ENCODE measurements at regions not wholly inside any gene's neighbourhood (a gene's known extent, or its start where the extent isn't known, plus 50 kb on each side); places are given as distances from the start of the nearest gene placed in this dataset.

- H3K27ac ChIP-seq, result no peak overlapping the region
- no peaks in the 10 kb centered on the region for H3K9me3 ChIP-seq
- no peak for DNase-seq
- H3K4me1 ChIP-seq, result no peaks in the 10 kb centered on the region
- H3K4me3 ChIP-seq, result no peak overlapping the region
- H3K36me3 ChIP-seq, result no peaks in the 10 kb centered on the region
- H3K27me3 ChIP-seq, result no peaks in the 10 kb centered on the region
- intact Hi-C loops (cut with DNase I; ENCODE audit: low total_unique reads), result no loop called here
- TF ChIP-seq CTCF (IDR thresholded peaks at IDR 0.05), result no peak
Observed at GRCh38 chr13:104017317-104017716, 951.1 kb upstream of the SLC10A2 start.

GRCh38 chr13:104015646-104016396 is 949.6 kb upstream of the SLC10A2 start:
- peak overlapping the region in 1 of 2 donors; percentile 2 for H3K27ac ChIP-seq
- no peak for DNase-seq

GRCh38 chr13:104014803-104015645 is 948.8 kb upstream of the SLC10A2 start:
- Histone ChIP-seq H3K36me3 (no peaks in the 10 kb centered on the region), H3K4me3 (no peak overlapping the region), H3K9me3 (no peaks in the 10 kb centered on the region), H3K4me1 (no peaks in the 10 kb centered on the region), H3K27me3 (no peaks in the 10 kb centered on the region), H3K27ac (peak overlapping the region in 1 of 2 donors; percentile 2)
- no peak for TF ChIP-seq POLR2A (IDR thresholded peaks at IDR 0.05)
- no peak for TF ChIP-seq CTCF (IDR thresholded peaks at IDR 0.05)
- DNase-seq, result no peak
- intact Hi-C loops (cut with DNase I; ENCODE audit: low total_unique reads), result no loop called here

More at GRCh38 chr13:104015646-104016396, 949.6 kb upstream of the SLC10A2 start:
- Histone ChIP-seq H3K4me3 (no peak overlapping the region), H3K9me3 (no peaks in the 10 kb centered on the region), H3K36me3 (no peaks in the 10 kb centered on the region), H3K27me3 (no peaks in the 10 kb centered on the region), H3K4me1 (no peaks in the 10 kb centered on the region)
- no peak for TF ChIP-seq CTCF (IDR thresholded peaks at IDR 0.05)
- TF ChIP-seq POLR2A (IDR thresholded peaks at IDR 0.05), result no peak
- intact Hi-C loops (cut with DNase I; ENCODE audit: low total_unique reads), result no loop called here

GRCh38 chr13:104011505-104012241 is 945.5 kb upstream of the SLC10A2 start:
- Histone ChIP-seq H3K36me3 (no peaks in the 10 kb centered on the region), H3K27ac (no peak overlapping the region), H3K4me3 (no peak overlapping the region), H3K9me3 (no peaks in the 10 kb centered on the region), H3K4me1 (no peaks in the 10 kb centered on the region), H3K27me3 (no peaks in the 10 kb centered on the region)
- no peak for DNase-seq
- intact Hi-C loops (cut with DNase I; ENCODE audit: low total_unique reads), result no loop called here
- TF ChIP-seq CTCF (IDR thresholded peaks at IDR 0.05) (no peak), POLR2A (IDR thresholded peaks at IDR 0.05) (no peak)
